ENCODE measurements at regions not wholly inside any gene's neighbourhood (a gene's known extent, or its start where the extent isn't known, plus 50 kb on each side); places are given as distances from the start of the nearest gene placed in this dataset.

DNA sequence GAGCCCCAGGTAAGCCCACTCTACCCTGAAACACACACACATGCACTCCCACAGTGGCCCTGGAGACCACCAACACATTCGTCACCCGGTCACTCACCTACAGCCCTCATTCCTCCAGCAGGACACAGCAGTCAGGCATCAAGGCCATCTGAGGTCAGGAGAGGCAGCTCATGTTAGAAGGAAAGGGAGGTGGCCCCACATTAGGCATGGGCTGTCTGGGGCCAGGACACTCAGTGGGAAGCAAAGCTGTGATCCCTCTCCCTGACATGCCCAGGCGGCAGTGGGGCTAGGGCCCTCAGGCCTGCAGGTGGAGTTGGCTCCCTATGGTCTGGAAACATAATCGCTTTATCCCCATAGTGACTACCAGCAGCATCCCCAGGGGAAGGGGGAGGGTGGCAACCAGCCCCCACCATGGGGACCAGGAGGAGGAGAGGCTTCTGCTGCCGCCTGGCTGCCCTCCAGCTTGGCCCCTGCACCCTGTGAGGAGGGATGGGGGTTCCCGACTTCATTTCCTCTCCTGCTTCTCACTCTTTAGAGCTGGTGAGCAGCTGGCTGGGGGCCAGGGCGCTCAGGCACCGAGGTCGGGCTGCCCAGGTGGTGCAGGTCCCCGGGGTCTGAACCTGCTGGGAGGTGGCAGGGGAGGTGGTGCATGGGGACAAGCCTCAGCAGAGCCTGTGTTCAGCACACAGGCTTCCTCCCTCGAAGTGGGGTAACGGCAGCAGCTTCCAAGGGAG lies 76.6 kb upstream of the CST7 start:
- DNase-seq = no peak

DNA sequence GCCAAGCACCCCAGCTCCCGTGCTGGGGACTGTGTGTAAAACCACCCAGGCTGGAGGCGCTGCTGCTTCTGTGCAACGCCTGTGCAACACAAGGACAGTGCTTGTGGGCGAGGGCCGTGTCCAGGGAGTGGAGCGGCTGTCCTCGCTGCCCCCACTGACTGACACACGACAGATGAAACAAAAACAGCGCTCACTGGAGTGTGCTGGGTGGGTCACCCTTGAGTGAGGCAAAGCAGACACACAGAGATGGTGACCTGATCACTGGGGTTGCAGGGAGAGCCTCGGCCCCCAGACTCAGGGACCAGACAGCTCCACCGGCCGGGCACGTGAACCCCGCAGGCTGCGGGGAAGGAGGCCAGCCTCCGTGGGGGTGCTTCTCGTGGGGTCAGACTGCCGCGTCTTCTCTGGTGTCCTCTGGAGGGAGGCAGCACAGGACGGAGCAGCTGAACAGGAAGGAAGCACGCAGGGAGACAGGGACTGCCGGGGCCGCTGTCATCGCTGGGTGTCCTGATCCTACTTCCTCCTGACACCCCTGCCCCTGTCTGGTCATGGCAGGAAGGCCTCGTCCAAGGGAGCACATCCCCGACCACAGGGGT lies 75.9 kb upstream of the CST7 start:
- peak in 1 of 2 donors; percentile 47 for DNase-seq

DNA sequence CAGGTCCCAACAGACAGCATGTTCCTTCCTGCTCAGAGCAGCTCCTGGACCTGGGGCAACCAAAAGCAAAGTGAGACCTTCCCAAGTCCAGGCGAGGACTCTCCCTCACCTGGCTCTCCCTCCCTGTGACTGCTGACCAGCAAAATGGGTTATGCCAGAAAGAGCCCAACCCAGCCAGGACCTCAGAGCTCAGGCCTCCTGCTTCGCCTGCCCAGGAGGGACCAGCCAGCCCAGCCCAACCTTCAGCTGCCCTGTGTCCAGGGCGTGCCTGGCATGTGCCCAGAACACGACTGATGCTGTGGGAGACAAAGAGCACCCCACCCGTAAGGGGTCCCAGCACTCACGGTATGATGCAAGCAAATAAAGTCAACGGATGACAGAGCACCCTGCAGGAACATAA lies 74.0 kb upstream of the CST7 start:
- no peak for DNase-seq

DNA sequence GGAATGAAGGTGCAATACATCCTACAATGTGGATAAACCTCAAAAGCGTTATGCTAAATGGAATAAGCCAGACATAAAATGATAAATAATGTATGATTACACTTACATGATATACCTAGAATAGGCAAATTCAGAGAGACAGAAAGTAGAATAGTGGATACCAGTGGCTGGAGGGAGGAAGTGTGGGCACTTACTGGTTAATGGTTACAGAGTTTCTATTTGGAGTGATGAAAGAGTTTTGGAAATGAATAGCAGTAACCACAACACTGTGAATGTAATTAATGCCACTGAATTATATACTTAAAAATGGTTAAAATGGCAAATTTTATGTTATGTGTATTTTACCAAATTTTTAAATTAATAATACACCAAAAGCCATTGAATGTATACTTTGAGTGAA lies 71.4 kb upstream of the CST7 start:
- no peak for DNase-seq

DNA sequence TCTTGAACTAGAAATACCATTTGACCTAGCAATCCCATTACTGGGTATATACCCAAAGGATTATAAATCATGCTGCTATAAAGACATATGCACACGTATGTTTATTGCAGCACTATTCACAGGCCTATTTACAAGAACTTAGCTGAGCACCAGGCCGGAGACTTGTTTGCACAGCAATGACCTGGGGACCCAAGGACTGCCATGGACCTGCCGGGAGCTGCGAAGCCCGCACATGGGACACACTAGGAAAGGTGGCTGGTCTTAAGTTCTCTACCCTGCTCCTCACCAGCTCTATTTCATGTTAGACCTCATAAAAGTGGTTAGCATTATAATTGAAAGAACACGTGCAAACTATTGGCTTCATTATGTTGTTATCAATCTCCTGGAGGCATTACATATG lies 70.4 kb upstream of the CST7 start:
- no peak for DNase-seq

DNA sequence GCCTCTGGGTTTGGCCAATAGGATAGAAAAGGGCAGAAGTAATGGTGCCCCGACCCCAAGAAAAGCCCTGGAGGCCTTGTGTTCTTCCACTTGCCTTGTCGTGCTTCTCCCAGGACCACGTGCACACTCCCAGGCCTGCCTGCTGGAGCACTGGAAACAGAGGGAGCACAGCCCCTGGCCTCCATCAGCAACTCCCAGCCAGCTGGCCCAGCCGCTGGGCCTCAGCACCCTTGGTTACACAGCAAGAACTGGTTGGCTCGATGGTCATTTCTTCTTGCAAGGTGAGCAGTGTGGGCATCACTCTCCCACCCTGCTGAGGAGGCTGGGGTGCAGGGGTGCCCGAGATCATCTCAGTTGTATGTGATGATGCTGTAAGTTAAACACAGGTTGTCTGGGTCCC lies 69.2 kb upstream of the CST7 start:
- DNase-seq = no peak

DNA sequence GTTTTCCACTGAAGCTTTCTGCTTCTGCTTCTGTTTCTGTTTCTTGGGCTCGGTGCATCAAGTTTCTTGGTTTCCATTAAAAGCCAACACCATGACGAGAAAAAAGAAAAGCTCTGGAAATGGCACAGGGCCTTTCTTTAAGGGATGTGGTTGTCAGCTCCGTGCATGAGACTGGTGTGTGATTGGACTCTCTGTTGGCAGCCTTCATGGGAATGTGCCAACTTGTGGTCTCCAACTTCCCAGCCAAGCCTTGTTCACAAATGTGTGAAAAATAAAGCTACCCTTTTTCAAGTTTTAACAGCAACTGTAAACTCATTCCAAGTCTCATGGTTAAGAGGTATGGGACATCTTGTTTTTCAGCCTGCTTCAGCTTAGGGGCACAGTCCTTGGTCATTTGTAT lies 68.7 kb upstream of the CST7 start:
- DNase-seq = no peak

DNA sequence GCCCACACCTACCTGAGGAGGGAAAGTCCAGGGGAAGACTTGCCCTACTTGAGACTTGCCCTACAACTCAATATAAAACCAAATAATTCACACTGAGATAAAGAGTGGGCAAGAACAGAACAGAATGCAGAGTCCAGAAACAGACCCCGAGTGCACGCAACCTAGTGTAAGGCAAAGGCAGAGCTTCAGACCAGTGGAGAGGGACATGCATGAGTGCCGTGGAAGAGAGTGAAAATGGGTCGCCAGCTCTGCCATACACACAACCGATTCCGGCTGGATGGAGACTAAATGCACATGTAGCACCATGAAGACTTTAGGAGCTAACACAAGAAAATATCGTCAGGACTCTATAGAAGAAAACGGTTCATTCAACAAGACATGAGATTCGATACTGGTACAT lies 58.8 kb upstream of the CST7 start:
- no peak for DNase-seq

DNA sequence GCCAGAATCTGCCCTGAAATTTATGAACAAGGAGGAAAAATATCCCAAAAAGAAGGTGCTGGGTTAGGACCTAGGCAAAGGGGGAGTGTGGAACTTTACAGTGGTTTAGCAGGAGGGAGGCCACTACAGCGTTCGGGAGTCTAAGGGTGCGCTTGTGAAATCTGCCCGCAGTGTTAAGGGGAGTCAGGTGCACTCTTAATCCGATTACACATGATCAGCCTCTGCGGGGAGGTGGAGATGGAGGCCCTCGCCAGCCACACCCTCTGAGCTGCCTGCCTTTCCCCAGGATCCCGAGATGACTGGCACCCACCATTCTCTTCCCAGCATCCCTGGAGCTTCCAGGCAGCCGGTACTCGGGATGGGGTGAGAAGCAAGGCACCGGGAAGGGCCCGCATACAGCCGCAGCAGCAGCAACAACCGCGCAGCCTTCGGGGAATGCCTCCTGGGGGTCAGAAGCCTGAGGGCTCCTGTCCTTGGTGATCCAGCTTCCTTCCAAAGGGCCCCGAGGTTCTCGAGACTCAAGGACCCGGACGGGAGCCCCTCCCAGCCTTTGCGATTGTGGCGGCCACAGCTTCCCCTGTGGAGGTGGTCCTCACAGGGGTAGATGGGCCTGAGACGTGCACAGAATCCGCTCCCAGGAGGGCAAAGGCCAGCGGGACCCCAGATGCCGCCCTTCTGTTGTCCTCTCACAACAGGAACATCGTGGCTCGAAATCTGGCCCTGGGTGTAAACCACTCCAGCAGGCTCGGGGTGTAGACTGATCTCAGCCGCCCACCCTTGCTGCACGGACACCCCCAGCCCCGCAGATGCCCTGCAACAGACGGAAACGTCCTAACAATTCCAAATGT lies 57.3 kb upstream of the CST7 start:
- no peak for DNase-seq

DNA sequence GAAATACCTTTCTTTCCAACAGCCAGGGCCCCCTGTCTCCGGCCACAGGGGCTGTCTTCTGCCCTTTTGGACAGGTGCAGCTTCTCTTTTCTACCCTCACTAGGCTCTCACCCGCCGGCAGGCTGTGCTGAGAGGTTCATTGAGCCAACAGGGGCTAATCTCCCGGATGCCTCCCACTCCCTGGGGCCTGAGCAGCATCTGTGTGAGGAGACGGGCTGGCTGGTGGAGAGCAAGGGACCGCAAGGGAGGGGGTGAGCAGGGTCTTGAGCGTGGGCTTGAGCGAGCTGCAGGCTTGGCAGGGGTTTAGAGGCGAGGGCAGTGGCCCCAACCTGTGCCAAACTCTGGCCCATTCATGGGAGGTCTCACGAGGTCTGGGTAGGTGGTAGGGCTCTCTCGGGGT lies 56.5 kb upstream of the CST7 start:
- DNase-seq = no peak

DNA sequence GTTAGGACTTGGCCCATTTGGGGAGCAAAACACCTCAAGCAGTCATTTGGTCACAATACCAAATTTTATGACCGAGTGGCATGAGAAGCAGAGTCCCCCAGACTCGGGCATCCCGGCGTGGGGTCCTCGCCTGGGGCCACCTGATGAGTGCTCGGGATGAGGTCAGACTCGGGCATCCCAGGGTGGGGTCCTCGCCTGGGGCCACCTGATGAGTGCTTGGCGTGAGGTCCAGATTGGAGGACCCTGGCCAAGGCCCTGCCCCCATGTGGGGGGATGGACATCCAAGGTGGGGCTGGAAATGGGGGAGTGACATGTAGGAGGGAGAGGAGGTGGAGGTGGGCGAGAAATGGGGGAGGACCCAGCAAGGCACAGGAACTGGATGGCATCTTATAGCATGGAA lies 56.1 kb upstream of the CST7 start:
- DNase-seq = no peak

DNA sequence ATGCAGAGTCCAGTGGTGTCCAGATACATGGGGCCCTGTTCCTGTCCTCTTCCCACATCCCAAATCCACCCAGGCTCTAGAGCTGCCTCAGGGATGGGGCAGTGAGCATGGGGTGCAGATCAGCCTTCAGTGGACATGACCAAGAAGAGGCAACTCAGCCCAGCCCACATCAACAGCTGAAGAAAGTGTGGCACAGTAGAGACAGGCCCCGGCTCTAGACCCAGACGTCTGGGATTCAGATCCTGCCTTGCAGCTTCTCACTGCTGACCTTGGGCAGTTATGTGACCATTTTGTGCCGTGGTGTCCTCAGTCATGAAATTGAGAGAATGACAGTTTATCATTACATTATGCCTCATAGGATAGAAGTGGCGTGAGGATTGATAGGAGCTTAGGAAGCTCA lies 54.6 kb upstream of the CST7 start:
- DNase-seq = no peak

DNA sequence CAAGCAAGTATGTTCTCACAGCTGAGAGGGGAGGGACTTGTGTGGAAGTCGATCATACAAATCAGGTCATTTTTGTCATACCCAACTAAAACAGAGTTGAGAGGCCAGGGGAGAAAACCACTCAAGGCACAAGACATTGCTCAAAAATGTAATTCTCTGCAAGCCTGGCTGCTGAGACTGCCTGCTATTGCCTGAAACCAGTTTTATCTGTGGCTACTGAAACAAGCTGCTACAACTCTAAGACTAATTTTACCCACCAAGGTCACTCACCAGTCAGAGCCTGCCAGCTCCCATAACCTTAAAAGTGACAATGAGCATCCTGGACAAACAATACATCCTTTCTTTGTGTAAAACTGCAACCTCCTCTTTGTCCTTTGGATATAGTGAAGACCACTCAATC lies 54.1 kb upstream of the CST7 start:
- DNase-seq = no peak

DNA sequence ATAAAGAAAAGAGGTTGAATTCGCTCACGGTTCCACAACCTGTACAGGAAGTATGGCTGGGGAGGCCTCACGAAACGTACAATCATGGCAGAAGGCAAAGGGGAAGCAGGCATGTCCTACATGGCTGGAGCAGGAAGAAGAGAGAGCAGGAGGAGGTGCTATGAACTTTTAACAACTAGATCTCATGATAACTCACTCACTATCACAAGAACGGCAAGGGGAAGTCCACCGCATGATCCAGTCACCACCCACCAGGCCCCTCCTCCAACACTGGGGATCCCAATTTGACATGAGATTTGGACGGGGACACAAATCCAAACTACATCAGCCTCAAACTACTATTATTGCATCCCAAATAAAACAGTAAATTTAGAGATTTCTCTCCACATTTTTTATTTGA lies 53.6 kb upstream of the CST7 start:
- DNase-seq = no peak

DNA sequence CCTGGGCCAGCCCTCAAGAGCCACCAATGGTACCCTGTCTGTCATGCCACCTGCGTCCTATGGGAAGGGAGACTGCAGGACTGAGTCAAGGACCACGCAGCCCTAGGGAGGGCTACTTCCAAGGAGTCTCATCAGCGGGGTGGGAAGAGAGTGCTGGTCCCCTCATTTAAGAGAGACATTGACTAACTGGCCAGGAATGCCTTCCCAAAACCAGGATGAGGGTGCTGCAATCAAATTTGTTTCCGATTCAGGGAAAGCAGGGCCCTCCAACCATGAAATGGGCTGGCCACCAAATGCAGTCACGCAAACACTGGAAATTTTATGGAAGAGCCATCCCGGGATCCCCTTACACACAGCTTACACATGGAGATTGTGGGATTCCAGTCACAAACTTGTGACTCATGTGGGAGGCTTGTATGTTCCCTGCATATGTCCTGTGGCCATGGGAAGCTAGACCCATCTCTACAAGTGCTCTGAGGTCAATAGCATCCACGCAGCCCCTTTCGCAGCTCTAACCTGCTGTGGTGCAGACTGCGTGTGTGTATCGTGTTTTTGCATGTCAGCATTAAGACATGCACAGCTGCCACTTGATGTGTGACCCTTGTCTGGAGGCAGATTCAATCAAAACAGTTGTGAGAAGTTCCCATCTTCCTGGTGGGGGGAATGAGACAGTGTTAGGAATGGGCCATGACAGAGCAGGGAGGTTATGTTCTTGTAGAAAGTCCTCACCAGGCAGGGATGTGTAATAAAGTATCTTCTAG lies 53.0 kb upstream of the CST7 start:
- no peak for DNase-seq

DNA sequence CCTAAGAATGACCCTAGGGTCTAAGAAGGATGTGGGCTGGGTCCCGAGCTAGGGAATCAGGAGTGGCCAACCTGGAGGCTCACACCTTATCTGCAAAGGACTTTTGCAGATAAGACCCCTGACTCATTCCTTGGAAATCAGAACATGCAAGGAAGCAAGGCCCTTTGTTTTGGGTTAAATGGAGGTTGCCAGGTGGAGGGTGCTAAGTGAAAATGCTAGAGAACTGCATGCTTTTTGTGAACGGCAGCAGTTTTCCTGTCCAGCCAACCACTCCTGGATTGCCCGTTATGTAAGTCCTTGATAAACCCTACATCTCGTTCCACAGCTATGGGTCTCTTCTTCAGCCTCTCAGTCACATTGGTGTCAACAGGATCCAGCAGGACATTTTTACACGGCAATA lies 52.1 kb upstream of the CST7 start:
- DNase-seq = no peak

DNA sequence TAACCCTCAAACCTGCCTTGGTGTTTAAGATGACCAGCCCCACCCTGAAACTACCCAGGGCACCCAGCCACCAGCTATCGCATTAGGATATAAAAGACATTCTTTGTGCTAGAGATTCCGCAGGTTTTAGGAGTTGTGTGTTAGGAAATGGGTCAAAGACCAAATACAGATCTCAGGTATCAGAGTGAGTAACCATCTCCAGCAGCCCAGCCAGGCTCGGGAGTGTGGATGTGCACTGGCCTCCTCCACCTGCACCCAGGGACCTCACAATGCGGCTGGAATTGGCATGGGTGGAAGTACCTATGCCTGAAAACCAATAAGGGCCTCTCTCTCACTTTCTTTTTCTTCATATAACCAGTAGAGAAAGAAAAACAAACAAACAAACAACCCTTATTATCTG lies 51.1 kb upstream of the CST7 start:
- DNase-seq = no peak

DNA sequence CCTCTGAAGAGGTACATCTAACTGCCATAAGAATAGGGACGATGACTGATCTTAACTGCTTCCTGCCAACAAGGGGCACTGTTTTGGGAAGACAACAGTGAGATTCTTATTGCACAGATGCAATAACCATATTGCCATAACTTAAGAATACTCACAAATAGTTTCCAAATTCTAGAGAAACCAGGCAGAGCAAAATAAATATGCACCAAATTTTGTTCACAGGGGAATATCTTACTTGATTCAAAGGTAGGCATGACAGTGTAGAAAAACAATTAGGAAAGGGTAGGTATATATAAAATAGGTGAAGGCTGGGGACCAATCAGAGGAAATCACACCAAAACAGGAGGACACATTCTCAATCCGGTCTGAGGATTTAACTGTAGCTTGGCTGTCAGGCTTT lies 49.9 kb upstream of the CST7 start:
- no peak for DNase-seq
